Erythroblast (primary cell): ENCODE measurements at regions not wholly inside any gene's neighbourhood (a gene's known extent, or its start where the extent isn't known, plus 50 kb on each side); places are given as distances from the start of the nearest gene placed in this dataset.

Source experiments
- GATA1 ChIP-seq: IDR thresholded peaks from 2 replicates; pipeline ENCODE4 v1.6.1; 2011; ENCODE audit warnings: low read depth, mild to moderate bottlenecking, control low read depth, low read length, moderate library complexity
- POLR2A ChIP-seq: IDR thresholded peaks from 2 replicates; pipeline ENCODE4 v1.6.1; 2011; ENCODE audit warnings: mild to moderate bottlenecking, low read length

- TF ChIP-seq POLR2A (no peak), GATA1 (no peak)
Observed at GRCh38 chr6:85063611-85064010, 299.2 kb upstream of the TBX18 start.
